CMK (cell line): ENCODE measurements at regions not wholly inside any gene's neighbourhood (a gene's known extent, or its start where the extent isn't known, plus 50 kb on each side); places are given as distances from the start of the nearest gene placed in this dataset.
"Not testable (repeated sequence)": the region's sequence is repeated elsewhere in the genome, so short reads cannot be mapped to it uniquely, and the experiment has no call there.

Source experiments
- DNase-seq: peaks from one replicate; pipeline ENCODE4 v3.0.0-alpha.2; 2010; ENCODE audit warnings: low read depth

GRCh38 chr6:56838016-56838555, 116.8 kb upstream of the BEND6 start:
- DNase-seq, result no peak

GRCh38 chr6:56837322-56837894, 117.5 kb upstream of the BEND6 start:
- DNase-seq, result no peak

- no peak for DNase-seq
Measured at GRCh38 chr6:56835612-56836011, 119.3 kb upstream of the BEND6 start.

- no peak for DNase-seq
Measured at GRCh38 chr6:56833873-56834272, 121.0 kb upstream of the BEND6 start.

DNA sequence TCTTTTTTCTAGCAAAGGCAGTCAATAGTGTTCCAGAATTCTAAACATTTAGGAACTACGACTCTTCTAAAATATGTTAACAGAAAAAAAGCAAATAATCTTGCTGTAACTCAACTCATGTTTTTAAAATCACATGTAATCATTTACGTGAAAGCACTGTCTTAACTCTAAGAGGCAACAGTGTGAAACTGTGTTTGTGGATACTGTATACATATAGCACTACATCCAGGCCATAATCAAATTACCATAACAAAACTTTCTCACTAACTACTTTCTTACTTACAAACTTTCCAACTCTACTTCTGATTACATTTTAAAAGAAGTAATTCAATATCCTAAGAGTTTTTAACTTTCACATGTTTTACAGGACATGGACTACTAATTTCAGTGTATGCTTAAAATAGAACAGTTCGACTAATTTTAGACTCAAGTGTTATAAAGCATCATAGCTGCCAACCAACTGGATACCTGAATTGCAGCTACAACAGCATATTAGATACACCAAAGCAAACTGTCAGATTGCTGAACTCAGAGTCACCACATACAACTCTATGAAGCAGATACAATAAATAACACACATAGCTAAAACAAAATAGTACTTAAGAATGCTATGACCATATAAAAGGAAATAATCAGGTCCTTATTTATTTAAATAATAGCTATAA, 121.6 kb upstream of the BEND6 start:
- no peak for DNase-seq

DNA sequence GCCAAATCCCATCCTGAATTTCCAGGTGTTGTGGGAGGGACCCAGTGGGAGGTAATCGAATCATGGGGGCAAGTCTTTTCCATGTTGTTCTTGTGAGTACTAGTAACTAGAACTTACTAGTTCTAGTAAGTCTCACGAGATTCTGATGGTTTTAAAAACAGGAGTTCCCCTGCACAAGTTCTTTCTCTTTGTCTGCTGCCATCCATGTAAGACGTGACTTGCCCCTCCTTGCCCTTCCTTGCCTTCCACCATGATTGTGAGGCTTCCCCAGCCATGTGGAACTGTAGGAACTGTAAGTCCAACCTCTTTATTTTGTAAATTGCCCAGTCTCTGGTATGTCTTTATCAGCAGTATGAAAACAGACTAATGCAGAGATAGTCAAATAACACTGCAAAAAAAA, 122.7 kb upstream of the BEND6 start:
- DNase-seq, result no peak

- no peak for DNase-seq
Measured at GRCh38 chr6:56831334-56831733, 123.6 kb upstream of the BEND6 start.

- DNase-seq, result no peak
Measured at GRCh38 chr6:56827908-56828649, 126.8 kb upstream of the BEND6 start.

DNA sequence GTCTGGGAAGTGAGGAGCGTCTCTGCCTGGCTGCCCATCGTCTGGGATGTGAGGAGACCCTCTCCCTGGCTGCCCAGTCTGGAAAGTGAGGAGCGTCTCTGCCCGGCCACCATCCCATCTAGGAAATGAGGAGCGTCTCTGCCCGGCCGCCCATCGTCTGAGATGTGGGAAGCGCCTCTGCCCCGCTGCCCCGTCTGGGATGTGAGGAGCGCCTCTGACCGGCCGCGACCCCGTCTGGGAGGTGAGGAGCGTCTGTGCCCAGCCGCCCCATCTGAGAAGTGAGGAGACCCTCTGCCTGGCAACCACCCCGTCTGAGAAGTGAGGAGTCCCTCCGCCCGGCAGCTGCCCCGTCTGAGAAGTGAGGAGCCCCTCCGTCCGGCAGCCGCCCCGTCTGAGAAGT, 130.5 kb upstream of the BEND6 start:
- DNase-seq, result not testable (repeated sequence)

DNA sequence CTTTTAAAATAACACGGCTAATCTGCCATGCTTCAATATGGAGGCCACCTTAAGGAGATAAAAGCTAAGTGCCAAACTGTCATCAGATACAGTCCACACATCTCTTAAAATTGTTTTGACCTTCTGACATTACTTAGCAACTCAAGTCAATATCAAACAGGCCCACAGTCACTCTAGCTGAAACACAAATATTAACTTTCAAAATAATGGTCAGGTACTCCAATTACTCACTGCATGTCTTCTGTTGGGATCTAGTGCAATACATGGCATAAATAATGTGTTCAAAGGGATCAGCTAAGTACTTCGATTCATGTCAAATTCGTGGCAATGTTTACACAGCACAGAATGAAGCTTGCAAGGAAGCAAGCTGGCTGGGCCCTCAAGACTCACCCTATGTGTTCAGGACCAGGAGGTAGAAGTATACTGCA, 133.9 kb upstream of the BEND6 start:
- no peak for DNase-seq

- no peak for DNase-seq
Measured at GRCh38 chr6:56820060-56820459, 134.8 kb upstream of the BEND6 start.

GRCh38 chr6:56819604-56820003, 135.3 kb upstream of the BEND6 start:
- no peak for DNase-seq

- DNase-seq, result no peak
Measured at GRCh38 chr6:56816370-56816769, 138.5 kb upstream of the BEND6 start.

DNA sequence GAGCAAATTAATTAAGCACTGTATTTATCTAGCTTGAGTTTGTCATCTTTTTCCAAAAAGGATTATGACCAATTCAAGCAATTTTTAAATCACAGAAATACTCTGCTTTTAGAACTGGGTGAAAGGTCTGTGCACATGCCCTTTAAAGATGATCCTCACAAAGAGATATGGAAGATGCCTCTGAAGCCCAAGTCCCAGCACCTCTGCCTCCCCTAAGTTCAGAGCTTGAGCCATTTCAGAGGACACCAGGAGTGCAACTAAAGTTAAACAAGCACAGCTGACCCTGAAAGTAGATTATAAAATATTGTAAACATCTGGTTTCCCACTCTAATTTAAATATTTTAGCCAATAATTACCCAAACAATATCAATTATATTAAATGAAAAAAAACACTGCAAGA, 139.5 kb upstream of the BEND6 start:
- no peak for DNase-seq

- DNase-seq, result no peak
Measured at GRCh38 chr6:56814802-56815201, 140.1 kb upstream of the BEND6 start.

GRCh38 chr6:56814308-56814707, 140.6 kb upstream of the BEND6 start:
- no peak for DNase-seq

- not testable (repeated sequence) for DNase-seq
Measured at GRCh38 chr6:56812851-56813250, 142.1 kb upstream of the BEND6 start.

- DNase-seq, result no peak
Measured at GRCh38 chr6:56808871-56809359, 146.0 kb upstream of the BEND6 start.

DNA sequence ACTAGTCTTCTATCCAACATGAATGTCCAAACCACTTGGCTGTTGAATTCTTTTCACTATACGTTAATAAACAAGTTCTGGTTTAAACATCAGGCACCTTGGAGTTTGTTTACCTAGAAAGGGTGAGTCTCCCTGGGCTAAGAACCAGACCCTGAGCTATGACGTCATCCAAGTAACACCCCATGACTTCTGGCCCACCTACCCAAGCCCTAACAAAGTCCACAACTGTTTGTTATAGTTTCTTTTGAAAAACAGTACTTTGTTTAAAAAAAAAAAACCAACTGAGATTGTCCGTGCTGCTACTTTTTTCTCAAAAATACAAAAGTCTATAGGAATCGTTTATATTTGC, 146.9 kb upstream of the BEND6 start:
- no peak for DNase-seq

DNA sequence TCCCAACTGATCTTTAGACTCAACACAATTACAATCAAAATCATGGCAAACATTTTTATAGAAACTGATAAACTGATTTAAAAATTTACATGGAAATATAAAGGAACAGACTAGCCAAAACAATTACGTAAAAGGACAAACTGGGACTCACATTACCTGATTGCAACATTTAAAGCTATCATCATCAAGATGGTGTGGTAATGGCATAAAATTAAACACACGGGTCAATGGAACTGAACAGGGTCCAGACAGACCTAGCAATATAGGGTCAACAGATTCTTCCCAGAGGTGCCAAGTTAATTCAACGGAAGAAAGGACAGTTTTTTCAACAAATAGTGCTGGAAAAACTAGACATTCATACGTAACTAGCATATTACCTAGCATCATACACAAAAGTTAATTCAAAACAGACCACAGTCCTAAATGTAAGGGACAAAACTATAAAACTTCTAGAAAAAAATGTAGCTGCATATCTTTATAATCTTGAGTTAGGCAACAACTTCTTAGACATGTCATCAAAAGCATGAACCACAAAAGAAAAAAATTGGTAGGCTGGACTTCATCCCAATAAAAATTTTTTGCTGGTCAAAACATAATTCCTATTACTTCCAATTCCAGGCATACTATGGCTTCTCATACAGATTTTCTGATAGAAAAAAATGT, 147.4 kb upstream of the BEND6 start:
- no peak for DNase-seq

DNA sequence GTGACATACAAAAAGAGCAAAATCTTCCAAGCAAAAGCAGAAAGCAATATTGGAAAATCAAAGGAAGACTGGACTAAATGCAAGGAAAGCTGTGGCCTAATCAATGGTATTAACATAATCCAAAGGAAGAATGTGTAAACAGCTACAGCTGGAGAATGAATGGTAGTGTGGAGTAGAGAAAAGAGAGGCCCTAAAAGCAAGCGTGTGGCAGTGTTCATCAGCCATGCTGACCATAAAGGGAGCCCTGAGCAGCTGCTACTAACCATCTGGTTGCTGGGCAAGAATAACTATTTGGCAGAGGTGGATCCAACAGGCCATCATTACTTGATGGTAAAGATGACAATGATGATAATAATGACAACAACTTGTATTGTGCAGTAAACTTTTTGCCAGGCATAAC, 148.5 kb upstream of the BEND6 start:
- DNase-seq, result no peak

DNA sequence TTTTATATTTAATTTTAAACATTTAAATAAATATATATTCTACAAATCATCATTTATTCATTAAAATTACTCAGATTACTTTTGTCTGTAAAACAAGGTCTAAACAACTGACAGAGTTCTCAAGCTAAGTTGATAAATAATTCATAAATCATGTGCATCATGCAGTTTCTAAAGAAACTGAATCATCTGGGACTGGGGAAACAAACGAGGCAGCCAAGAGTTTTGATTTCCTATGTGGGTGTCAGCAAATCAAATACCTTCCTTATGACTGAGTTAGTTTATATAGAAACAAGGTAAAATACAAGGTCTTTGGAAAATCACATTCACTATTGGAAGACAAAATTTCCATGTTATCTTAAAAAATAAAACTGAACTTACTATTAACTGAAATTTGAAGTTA, 149.9 kb upstream of the BEND6 start:
- no peak for DNase-seq

DNA sequence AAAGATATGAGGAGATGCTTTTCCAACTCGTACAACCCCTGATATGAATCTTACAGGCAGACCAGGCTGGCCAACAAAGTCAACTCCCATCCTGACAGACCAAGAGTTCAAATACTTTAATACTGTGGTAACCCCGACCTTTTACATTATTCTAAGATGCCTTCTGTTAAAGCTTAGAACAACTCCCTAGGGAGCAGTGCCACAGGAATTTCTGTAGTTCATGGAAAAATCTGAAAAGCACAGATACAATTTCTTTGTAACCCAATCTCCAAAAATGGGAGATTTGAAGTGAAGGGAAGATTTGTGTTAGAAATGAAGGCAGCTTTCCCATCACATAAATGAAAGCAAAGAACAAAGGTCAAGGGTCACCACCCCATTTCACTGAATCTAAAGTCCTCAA, 151.3 kb upstream of the BEND6 start:
- no peak for DNase-seq
